ENCODE measurements at regions not wholly inside any gene's neighbourhood (a gene's known extent, or its start where the extent isn't known, plus 50 kb on each side); places are given as distances from the start of the nearest gene placed in this dataset.

DNA sequence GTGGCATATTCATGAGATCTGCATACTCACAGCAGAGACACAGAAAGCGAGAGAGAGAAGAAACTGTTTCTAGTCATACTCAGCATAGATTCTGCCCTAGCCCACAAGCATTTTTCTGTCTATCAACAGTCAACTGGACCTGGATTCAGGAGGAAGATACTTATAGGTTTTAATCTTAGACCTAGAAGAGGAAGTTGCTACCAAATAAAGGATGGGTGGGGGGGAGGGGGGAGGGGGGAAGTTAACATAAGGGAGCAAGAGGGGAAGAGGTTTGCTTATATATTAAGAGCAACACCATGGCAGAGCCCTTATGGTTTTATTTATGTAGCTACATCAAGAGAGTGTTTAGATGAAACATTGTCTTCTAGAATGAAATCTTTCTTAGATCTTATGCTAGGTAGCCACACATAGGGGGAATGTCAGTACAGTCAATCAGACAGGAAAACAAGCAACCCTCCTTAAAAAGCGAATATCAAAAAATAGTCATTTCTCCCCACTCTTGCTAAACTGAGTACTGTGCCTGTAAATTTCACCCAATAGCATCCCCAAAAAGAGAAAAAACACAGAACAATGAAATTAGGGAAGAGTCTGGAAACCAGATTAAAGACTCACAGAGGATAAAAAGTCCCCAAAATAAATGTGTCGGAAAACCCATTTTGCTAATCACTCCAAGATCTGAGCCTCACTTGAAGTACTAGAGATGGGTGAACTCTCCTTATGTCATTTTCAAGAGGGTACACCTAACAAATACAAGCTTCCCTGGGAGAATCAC lies 192.7 kb upstream of the NR4A3 start:
- no peak overlapping the region for H3K4me3 ChIP-seq (ENCODE audit: low read depth, low read length)
- DNase-seq (ENCODE audit: low read depth, low spot score), result no peak
- ChIA-PET POLR2A (no interaction called here), CTCF (interaction anchor here (0.7 kb wide), 1 partner anchor 12 kb away, joined by 3 read pairs; no protein-coding TSS in a partner anchor)
- TF ChIP-seq, protein P1, sequence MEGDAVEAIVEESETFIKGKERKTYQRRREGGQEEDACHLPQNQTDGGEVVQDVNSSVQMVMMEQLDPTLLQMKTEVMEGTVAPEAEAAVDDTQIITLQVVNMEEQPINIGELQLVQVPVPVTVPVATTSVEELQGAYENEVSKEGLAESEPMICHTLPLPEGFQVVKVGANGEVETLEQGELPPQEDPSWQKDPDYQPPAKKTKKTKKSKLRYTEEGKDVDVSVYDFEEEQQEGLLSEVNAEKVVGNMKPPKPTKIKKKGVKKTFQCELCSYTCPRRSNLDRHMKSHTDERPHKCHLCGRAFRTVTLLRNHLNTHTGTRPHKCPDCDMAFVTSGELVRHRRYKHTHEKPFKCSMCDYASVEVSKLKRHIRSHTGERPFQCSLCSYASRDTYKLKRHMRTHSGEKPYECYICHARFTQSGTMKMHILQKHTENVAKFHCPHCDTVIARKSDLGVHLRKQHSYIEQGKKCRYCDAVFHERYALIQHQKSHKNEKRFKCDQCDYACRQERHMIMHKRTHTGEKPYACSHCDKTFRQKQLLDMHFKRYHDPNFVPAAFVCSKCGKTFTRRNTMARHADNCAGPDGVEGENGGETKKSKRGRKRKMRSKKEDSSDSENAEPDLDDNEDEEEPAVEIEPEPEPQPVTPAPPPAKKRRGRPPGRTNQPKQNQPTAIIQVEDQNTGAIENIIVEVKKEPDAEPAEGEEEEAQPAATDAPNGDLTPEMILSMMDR (IDR thresholded peaks at IDR 0.05; ENCODE audit: low read depth, low read length), result no peak
- no peak overlapping the region for H3K27ac ChIP-seq (ENCODE audit: low read depth, low read length)
- H3K27me3 ChIP-seq (ENCODE audit: control insufficient read depth, insufficient read depth, low read length), result no peaks in the 10 kb centered on the region
- H3K9me3 ChIP-seq (ENCODE audit: control insufficient read depth, insufficient read depth, low read length), result no peaks in the 10 kb centered on the region

DNA sequence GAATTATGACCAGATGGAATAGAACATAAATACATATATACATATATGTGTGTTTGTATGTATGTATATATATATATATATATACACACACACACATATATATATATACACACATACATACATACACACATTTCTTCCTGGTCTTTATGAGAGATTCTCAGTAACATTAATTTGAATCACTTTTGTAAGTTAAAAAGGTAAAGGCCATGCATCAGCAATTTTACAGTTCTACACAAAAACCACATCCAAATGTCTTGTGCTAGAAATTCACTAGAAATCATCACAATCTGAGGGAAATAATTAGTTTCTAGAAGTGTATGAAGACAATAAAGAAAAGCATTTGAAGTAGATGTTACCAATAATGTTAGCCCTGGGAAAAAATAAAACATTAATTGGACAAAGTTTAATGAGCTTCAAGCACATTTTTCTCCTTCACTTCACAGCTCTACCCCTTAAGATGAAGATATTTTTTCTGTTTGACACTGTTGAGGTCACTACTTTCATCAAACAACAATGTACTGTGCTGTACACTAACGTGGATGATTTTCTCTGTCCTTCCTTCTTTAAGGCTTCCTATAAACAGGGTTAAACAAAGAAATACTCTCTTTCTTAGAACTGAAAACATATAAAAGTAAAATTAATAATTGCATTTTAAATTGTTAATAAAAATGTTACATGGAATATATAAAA lies 189.2 kb upstream of the NR4A3 start:
- CTCF ChIA-PET, result no interaction called here
- no peak overlapping the region for H3K27ac ChIP-seq (ENCODE audit: low read depth, low read length)
- no peak overlapping the region for H3K4me3 ChIP-seq (ENCODE audit: low read depth, low read length)
- H3K27me3 ChIP-seq (ENCODE audit: control insufficient read depth, insufficient read depth, low read length), result no peaks in the 10 kb centered on the region
- POLR2A ChIA-PET, result no interaction called here
- no peaks in the 10 kb centered on the region for H3K9me3 ChIP-seq (ENCODE audit: control insufficient read depth, insufficient read depth, low read length)
- TF ChIP-seq, protein P1 (IDR thresholded peaks at IDR 0.05; ENCODE audit: low read depth, low read length), result no peak
- no peak for DNase-seq (ENCODE audit: low read depth, low spot score)

DNA sequence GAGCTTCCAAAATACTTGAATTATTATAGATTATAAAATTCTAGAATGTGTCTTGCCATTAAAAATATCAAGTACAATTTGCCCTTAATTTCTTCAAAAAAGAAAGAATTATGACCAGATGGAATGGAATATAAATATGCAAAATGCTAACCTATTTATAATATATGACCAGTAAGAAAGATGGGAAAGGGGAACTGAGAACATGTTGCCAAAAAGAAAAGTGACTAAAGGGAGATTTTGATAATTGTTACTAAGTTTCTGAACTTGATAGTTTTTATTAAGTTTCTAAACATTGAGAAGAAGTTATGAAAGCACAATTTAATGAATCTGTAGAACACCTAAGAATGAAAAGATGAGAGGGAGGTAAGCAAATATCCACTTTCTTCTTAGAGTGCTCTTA lies 188.4 kb upstream of the NR4A3 start:
- no peak for DNase-seq (ENCODE audit: low read depth, low spot score)
- ChIA-PET CTCF (no interaction called here), POLR2A (no interaction called here)
- TF ChIP-seq, protein P1 (IDR thresholded peaks at IDR 0.05; ENCODE audit: low read depth, low read length), result no peak
- Histone ChIP-seq H3K4me3 (ENCODE audit: low read depth, low read length) (no peak overlapping the region), H3K9me3 (ENCODE audit: control insufficient read depth, insufficient read depth, low read length) (no peaks in the 10 kb centered on the region), H3K27me3 (ENCODE audit: control insufficient read depth, insufficient read depth, low read length) (no peaks in the 10 kb centered on the region), H3K27ac (ENCODE audit: low read depth, low read length) (no peak overlapping the region)

DNA sequence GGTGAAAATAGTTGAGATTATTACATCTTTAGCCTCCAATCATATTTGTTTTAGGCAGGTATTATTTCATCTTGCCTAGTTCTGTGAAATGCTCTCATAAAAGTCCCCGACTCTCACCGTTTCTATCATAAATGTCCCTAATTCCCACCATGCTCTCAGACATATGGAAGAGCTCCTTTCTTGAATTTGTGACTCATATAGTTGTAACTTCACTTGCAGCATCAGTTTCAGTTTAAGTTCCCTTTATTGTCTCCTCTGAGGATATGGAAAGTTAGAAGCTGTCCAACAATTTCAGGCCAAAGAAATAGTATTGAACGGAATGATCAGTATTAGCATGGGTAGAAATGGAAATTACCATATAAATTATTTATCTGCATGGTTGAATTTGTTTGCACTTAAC lies 187.5 kb upstream of the NR4A3 start:
- TF ChIP-seq, protein P1 (IDR thresholded peaks at IDR 0.05; ENCODE audit: low read depth, low read length), result no peak
- Histone ChIP-seq H3K27me3 (ENCODE audit: control insufficient read depth, insufficient read depth, low read length) (no peaks in the 10 kb centered on the region), H3K27ac (ENCODE audit: low read depth, low read length) (no peak overlapping the region), H3K9me3 (ENCODE audit: control insufficient read depth, insufficient read depth, low read length) (no peaks in the 10 kb centered on the region), H3K4me3 (ENCODE audit: low read depth, low read length) (no peak overlapping the region)
- ChIA-PET POLR2A (no interaction called here), CTCF (no interaction called here)
- DNase-seq (ENCODE audit: low read depth, low spot score), result no peak

DNA sequence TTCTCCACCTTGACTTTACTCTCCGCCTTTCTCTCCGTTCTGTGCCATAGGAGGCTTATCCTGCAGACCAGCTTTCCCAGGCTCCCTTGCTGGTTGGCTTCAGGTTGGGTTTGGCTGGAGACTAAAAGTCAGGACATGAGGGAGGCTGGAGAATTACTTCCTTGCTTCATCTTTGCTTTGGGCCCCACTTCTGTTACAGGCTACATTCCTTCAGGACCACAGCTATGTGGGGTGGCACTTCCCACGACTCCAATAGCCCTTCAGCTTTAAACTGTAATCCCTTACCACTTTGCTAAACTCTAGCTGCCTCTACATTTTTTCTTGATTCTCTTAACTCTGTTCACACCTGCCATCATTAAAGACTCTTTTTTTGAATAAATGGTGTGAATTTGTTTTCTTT lies 186.7 kb upstream of the NR4A3 start:
- ChIA-PET POLR2A (no interaction called here), CTCF (no interaction called here)
- no peak for DNase-seq (ENCODE audit: low read depth, low spot score)
- Histone ChIP-seq H3K9me3 (ENCODE audit: control insufficient read depth, insufficient read depth, low read length) (no peaks in the 10 kb centered on the region), H3K4me3 (ENCODE audit: low read depth, low read length) (no peak overlapping the region), H3K27ac (ENCODE audit: low read depth, low read length) (no peak overlapping the region), H3K27me3 (ENCODE audit: control insufficient read depth, insufficient read depth, low read length) (no peaks in the 10 kb centered on the region)
- TF ChIP-seq, protein P1 (IDR thresholded peaks at IDR 0.05; ENCODE audit: low read depth, low read length), result no peak

All from AG04450 (cell line).